Sigmoid colon (tissue), 6 donors: ENCODE measurements at regions not wholly inside any gene's neighbourhood (a gene's known extent, or its start where the extent isn't known, plus 50 kb on each side); places are given as distances from the start of the nearest gene placed in this dataset.

Source experiments
- DNase-seq: peaks from one replicate; pipeline ENCODE4 v3.0.0-alpha.2; 2019
- H3K27ac ChIP-seq, 4 donors: fragments of 200-600 bp; sonication (generic); one replicate each; pipeline ENCODE4 v1.5.1; 2016 to 2019; ENCODE audit warnings: mild to moderate bottlenecking in 1 of 4
- H3K27me3 ChIP-seq, 3 donors: fragments of 200-600 bp; sonication (generic); one replicate each; pipeline ENCODE4 v1.5.1; 2019; ENCODE audit warnings: mild to moderate bottlenecking in 1 of 3
- H3K36me3 ChIP-seq, 4 donors: fragments of 200-600 bp; sonication (generic); one replicate each; pipeline ENCODE4 v1.5.1; 2016 to 2019
- H3K4me1 ChIP-seq, 4 donors: fragments of 200-600 bp; sonication (generic); one replicate each; pipeline ENCODE4 v1.5.1; 2017 to 2019
- H3K4me3 ChIP-seq, 4 donors: fragments of 200-600 bp; sonication (generic); one replicate each; pipeline ENCODE4 v1.5.1; 2017 to 2019; ENCODE audit warnings: mild to moderate bottlenecking in 2 of 4, moderate library complexity in 1 of 4
- H3K9me3 ChIP-seq, 4 donors: fragments of 200-600 bp in 3 of 4; sonication (generic) in 3 of 4; one replicate each; pipeline versions ENCODE4 v1.5.1 to v1.6.1; 2013 to 2019
- CTCF ChIP-seq, 4 experiments: fragments of 450-650 bp in 3 of 4; fragments of 200-600 bp in 1 of 4; IDR thresholded peaks; one replicate each; pipeline ENCODE4 v1.5.1; 2016 to 2019; ENCODE audit warnings: antibody characterized with exemption in 4 of 4, mild to moderate bottlenecking in 3 of 4, moderate library complexity in 2 of 4
- EP300 ChIP-seq, 4 donors: sonication (generic); formaldehyde crosslinking; IDR thresholded peaks; one replicate each; pipeline ENCODE4 v1.6.1; 2017; ENCODE audit warnings: antibody characterized with exemption in 4 of 4
- POLR2A ChIP-seq, 2 donors: fragments of 450-650 bp; IDR thresholded peaks; one replicate each; pipeline ENCODE4 v1.6.1; 2016; ENCODE audit warnings: antibody characterized with exemption in 2 of 2, mild to moderate bottlenecking in 2 of 2, moderate library complexity in 2 of 2
- POLR2AphosphoS5 ChIP-seq, 4 donors: sonication (generic); formaldehyde crosslinking; IDR thresholded peaks; one replicate each; pipeline ENCODE4 v1.6.1; 2017; ENCODE audit warnings: antibody characterized with exemption in 4 of 4
- WGBS, 2 donors: extraction: QIAGEN DNeasy Blood & Tissue Kit; methylation state at CpG; one replicate each; pipeline ENCODE4 v1.1.7; 2013; 5-methylcytosine and 5-hydroxymethylcytosine counted together
- intact Hi-C: fragments of 100-400 bp; cut with DNase I; formaldehyde crosslinking; loops from one replicate; pipeline ENCODE4 v1.15.1; 2023
- donor health status: healthy with polysubstance abuse.
- donor health status: healthy.

DNA sequence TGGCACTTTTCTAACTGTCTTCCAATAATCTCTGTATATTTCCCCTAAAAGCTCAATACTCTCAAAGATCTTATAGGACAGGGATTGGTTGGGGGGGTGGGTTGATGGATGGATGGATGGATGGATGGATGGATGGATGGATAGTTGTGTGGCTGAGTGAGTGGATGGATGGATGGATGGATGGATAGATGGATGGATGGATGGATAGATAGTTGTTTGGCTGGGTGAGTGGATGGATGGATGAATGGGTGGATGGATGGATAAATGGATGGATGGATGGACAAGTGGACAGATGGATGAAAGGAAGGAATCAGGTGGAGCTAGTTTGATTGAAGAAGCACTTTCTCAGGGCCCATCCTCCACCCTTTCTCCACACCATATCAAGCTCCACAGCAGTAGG is 388.8 kb downstream of the CDC5L start:
- H3K4me3 ChIP-seq = no peak overlapping the region
- no peak for TF ChIP-seq CTCF (IDR thresholded peaks at IDR 0.05)
- no peak for TF ChIP-seq EP300 (IDR thresholded peaks at IDR 0.05)
- no peak for TF ChIP-seq POLR2A (IDR thresholded peaks at IDR 0.05)
- TF ChIP-seq POLR2AphosphoS5 (IDR thresholded peaks at IDR 0.05) = no peak
- DNase-seq = no peak
- no peak overlapping the region for H3K27ac ChIP-seq
- H3K36me3 ChIP-seq = no peaks in the 10 kb centered on the region
- no peaks in the 10 kb centered on the region for H3K9me3 ChIP-seq
- H3K27me3 ChIP-seq = no peaks in the 10 kb centered on the region
- H3K4me1 ChIP-seq = no peaks in the 10 kb centered on the region
- intact Hi-C loops = no loop called here

DNA sequence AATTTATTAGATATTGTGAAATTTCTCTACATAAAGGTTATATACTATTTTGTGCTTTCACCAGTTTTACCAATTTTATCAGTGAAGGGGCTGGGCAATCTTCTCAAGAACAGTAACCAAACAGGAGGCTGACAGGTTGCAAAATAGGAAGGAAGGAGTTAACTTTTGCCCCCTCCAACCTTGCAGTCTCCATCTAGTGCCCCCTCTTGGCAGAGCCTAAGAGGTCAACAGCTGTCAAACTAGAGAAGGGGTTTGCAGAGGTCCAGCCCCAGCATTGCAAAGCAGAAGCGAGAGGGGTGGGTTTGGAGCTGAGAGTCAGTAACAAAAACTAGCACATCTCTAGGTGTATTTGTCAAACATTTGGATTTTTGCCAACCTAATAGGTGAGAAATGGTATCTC is 391.0 kb downstream of the CDC5L start:
- intact Hi-C loops = no loop called here

More for the DNA sequence above, 391.0 kb downstream of the CDC5L start:
- no peak for DNase-seq
- TF ChIP-seq EP300 (IDR thresholded peaks at IDR 0.05) = no peak
- TF ChIP-seq CTCF (IDR thresholded peaks at IDR 0.05) = no peak
- no peak for TF ChIP-seq POLR2AphosphoS5 (IDR thresholded peaks at IDR 0.05)
- no peak for TF ChIP-seq POLR2A (IDR thresholded peaks at IDR 0.05)
- no peak overlapping the region for H3K4me3 ChIP-seq
- peaks cover 0 to 3% (median 0%) of the 10 kb centered on the region in 4 donors for H3K4me1 ChIP-seq
- WGBS, 2 donors = 95 to 96% methylated on average over 1 of the region's 1 CpG
- H3K9me3 ChIP-seq = no peaks in the 10 kb centered on the region
- H3K36me3 ChIP-seq = no peaks in the 10 kb centered on the region
- no peak overlapping the region for H3K27ac ChIP-seq
- H3K27me3 ChIP-seq = no peaks in the 10 kb centered on the region
